ENCODE measurements at regions not wholly inside any gene's neighbourhood (a gene's known extent, or its start where the extent isn't known, plus 50 kb on each side); places are given as distances from the start of the nearest gene placed in this dataset.

GRCh38 chr3:15927969-15928368, 130.2 kb upstream of the ANKRD28 start:
- Histone ChIP-seq H3K27ac (no peak overlapping the region), H3K9me3 (no peaks in the 10 kb centered on the region), H3K36me3 (replicated peaks in 1 of 2; ENCODE audit: insufficient read depth in 1 of 2, low read depth in 2 of 2) (no peaks in the 10 kb centered on the region), H3K4me1 (peaks cover 7% of the 10 kb centered on the region), H3K27me3 (no peaks in the 10 kb centered on the region), H3K4me3 (no peak overlapping the region)
- WGBS, 2 donors = 21 to 23% methylated on average over 1 of the region's 1 CpG
- ATAC-seq (no peak), DNase-seq (no peak)
- intact Hi-C loops (cut with DNase I) = no loop called here
- TF ChIP-seq CTCF (IDR thresholded peaks at IDR 0.05) (no peak), POLR2A (IDR thresholded peaks at IDR 0.05) (no peak)

GRCh38 chr3:15929944-15930571, 132.3 kb upstream of the ANKRD28 start:
- H3K36me3 ChIP-seq (replicated peaks in 1 of 2; ENCODE audit: insufficient read depth in 1 of 2, low read depth in 2 of 2) = no peaks in the 10 kb centered on the region
- intact Hi-C loops (cut with DNase I) = no loop called here
- no peak for DNase-seq
- no peak for TF ChIP-seq POLR2A (IDR thresholded peaks at IDR 0.05)
- no peak for TF ChIP-seq CTCF (IDR thresholded peaks at IDR 0.05)
- H3K4me3 ChIP-seq = no peak overlapping the region
- no peaks in the 10 kb centered on the region for H3K27me3 ChIP-seq
- H3K27ac ChIP-seq = no peak overlapping the region
- 75 to 77% methylated on average over 4 of the region's 4 CpGs for WGBS, 2 donors
- peaks cover 7% of the 10 kb centered on the region for H3K4me1 ChIP-seq
- no peaks in the 10 kb centered on the region for H3K9me3 ChIP-seq
- no peak for ATAC-seq

- WGBS, 2 donors = 61 to 64% methylated on average over 7 of the region's 7 CpGs
- no peak overlapping the region for H3K4me3 ChIP-seq
- no peak for DNase-seq
- intact Hi-C loops (cut with DNase I) = no loop called here
- no peaks in the 10 kb centered on the region for H3K9me3 ChIP-seq
- TF ChIP-seq CTCF (IDR thresholded peaks at IDR 0.05) (no peak), POLR2A (IDR thresholded peaks at IDR 0.05) (no peak)
- no peak for ATAC-seq
- H3K4me1 ChIP-seq = peaks cover 7% of the 10 kb centered on the region
- H3K27me3 ChIP-seq = no peaks in the 10 kb centered on the region
- no peaks in the 10 kb centered on the region for H3K36me3 ChIP-seq (replicated peaks in 1 of 2; ENCODE audit: insufficient read depth in 1 of 2, low read depth in 2 of 2)
- no peak overlapping the region for H3K27ac ChIP-seq
These were observed 134.8 kb upstream of the ANKRD28 start for GRCh38 chr3:15932348-15933300.

- ATAC-seq (no peak), DNase-seq (no peak)
- no peaks in the 10 kb centered on the region for H3K27me3 ChIP-seq
- 44 to 59% methylated on average over 4 of the region's 4 CpGs for WGBS, 2 donors
- intact Hi-C loops (cut with DNase I) = no loop called here
- H3K36me3 ChIP-seq (replicated peaks in 1 of 2; ENCODE audit: insufficient read depth in 1 of 2, low read depth in 2 of 2) = no peaks in the 10 kb centered on the region
- no peak overlapping the region for H3K4me3 ChIP-seq
- H3K9me3 ChIP-seq = no peaks in the 10 kb centered on the region
- H3K4me1 ChIP-seq = peaks cover 7% of the 10 kb centered on the region
- TF ChIP-seq POLR2A (IDR thresholded peaks at IDR 0.05) (no peak), CTCF (IDR thresholded peaks at IDR 0.05) (no peak)
- no peak overlapping the region for H3K27ac ChIP-seq
These were observed 135.8 kb upstream of the ANKRD28 start for GRCh38 chr3:15933439-15934139.

All from body of pancreas (tissue), 4 donors.